ENCODE measurements at regions not wholly inside any gene's neighbourhood (a gene's known extent, or its start where the extent isn't known, plus 50 kb on each side); places are given as distances from the start of the nearest gene placed in this dataset.

DNA sequence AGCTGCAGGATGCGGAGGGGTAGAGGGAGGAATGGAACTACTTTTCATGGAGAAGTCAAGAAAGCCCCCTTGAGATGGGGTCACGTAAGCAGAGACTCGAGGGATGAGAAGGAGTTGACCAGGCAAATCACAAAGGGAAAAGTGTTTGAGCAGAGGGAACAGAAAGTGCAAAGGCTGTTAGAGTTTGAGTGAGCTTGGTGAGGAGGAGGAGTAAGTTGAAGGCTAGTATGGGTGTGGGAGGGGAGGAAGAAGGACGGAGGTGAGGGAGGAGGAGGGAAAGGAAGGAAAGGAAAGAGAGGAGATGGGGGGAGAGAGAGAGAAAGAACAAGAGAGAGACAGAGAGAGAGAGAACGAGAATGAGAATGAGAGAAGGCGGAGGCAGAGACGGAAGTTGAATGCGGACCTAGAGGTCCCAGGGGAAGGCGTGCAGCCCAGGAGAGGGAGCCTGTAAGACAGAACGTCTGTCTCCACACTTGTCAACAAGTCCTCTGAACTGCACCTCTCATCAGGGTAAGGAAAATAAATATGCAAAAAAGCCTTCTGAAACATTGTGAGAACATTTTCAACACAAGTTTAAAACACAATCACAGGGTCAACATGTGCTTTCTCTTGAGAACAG lies 279.8 kb upstream of the EEF2KMT start:
- no peak for DNase-seq

DNA sequence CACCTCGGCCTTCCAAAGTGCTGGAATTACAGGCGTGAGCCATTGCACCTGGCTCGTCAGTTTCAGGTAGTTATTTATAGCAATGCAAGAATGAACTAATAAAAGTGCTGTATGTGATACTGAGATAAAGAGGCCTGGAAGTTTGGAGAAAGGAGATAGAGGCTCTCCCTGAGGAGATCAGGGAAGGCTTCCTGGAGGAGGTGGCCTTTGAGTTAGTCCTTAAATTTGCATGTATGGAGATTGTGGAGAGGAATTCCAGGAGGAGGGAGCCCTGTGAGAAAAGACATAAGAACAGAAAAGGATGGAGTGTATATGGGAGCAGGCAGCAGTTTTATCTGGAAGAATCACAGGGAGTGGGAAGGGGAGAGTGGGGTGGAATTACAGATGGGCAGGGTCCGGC lies 276.6 kb upstream of the EEF2KMT start:
- no peak for DNase-seq

DNA sequence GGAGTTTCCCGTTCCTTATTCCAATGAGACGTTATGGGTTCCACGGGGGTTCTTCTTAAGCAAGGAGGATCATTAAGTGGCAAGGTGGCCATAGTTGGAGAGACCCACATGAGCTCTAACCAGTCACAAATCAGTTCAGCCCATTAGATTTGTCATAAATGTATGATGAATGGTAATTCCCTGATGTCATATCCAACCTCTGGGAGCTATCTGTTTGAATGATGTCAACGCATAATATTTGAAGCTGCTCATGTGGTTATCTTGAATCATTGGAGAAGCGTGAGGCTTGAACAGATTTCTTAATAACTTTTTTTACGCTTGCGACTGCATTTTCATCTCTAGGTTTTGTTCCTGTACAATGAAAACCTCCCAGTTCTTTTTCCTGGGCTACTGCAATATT lies 270.4 kb upstream of the EEF2KMT start:
- no peak for DNase-seq

DNA sequence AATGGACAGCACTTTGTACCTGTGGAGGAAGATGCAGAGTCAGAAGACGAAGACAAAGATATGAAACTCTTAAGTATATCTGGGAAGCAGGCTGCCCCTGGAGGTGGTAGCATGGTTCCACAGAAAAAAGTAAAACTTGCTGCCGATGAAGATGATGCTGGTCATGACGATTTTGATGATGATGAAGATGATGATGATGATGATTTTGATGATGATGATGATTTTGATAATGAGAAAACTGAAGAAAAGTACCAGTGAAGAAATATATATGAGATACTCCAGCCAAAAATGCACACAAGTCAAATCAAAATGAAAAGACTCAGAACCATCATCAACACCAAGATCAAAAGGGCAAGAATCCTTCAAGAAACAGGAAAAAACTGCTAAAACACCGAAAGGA lies 268.5 kb upstream of the EEF2KMT start:
- DNase-seq = no peak

DNA sequence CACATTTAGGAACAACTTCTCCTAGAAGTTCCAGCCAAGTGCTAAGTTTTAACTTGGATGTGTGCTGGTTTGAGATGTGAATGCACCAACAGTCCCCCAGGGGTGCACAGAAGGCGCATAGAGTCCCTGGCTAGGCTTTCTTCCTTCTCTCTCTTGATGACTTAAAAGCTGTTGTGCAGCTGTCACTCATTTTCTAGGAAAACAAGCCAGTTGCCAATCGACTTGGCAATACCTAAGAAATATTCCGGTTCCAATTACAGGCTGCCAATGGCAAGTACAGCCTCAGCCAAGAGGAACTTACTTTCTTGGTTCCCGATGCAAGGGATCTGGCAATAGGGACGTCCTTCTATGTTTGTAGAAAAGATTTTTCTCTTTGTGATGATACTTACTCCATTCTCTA lies 266.6 kb upstream of the EEF2KMT start:
- DNase-seq = no peak

DNA sequence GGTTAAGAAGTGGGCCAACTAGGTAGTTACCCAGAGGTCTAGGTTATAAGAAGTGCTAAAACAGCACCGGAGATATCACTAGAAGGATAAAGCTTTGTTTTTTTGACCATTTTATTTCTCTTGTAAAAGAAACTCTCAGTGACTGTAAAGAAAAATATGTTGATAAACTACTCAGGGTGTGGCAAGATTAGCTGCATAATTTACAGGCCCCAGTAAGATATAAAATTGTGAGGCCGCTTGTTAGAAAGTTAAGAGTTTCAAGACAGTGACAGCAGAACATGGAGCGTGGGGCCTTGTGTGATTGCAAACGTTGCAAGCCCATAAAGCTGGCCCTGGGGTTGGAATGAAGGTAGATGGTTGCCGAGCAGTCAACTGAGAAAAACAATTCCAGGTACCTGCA lies 263.7 kb upstream of the EEF2KMT start:
- DNase-seq = no peak

DNA sequence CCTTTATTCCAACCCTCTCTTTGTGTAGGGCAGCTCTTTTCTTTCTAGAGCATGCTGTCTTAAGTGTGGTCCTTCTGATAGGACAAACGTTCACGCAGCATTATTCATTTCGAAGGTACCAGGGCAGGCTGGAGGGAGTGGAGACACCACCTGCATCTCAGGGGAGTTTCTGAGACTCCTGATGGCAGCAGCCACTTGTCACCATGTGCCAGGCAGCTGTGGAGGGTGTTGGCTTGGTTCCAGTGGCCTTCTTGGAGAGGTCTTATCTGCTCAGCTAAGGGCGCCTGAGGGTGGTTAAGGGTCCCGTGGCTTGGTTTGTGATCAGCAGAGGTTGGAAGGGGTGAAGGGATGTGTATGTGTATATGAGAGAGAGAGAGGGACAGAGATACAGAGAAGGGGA lies 257.1 kb upstream of the EEF2KMT start:
- DNase-seq = no peak

DNA sequence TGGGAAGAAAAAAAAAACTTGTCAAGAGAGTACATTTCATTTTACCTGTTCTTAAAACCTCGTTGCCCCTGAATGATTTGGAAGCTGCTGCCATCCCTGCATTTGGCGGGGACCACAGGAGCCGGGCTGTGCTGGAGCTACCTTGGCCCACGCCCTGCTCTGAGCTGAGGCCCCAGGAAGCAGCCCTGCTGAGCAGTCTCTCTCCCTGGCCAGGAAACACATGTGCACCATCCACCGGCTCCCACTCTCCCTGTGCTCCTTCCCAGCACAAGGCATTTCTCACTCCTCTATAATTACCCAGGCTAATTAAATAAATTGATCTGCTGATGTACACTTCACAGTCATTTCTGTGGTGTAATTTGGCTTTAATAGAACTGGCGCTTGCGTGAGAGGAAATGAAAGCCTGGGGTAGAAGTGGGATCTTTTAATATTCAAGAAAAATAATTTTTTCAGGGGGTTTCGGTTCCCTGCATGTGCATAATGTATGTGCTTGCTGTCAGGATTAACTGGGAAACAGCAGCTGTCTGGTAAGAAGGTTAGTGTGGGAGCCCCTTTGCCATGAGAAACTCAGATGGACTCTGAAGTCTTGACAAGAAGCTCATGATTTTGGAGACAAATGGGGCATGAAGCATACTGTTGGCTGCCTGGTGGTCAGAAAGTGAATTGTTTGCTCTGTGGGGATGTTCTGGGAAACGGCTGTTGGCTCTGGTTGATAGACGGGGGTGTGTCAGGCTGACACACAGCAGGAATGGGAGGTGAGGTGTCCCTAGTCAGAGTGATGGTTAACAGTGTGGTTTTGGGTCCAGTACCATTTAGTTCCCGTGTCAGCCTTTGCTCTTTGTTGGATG lies 252.3 kb upstream of the EEF2KMT start:
- no peak for DNase-seq

DNA sequence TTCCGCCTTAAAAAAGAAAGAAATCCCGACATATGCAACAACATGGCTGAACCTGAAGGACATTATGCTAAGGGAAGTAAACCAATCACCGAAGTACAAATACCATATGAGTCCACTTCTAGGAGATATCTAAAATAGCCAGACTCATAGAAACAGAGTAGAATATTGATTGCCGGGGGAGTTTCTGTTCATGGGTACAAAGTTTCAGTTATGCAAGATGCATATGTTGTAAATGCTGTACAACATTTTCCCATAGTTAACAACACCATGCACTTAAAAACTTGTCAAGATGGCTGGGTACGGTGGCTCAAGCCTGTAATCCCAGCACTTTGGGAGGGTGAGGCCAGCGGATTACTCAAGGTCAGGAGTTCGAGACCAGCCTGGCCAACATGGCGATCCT lies 251.5 kb upstream of the EEF2KMT start:
- DNase-seq = no peak

DNA sequence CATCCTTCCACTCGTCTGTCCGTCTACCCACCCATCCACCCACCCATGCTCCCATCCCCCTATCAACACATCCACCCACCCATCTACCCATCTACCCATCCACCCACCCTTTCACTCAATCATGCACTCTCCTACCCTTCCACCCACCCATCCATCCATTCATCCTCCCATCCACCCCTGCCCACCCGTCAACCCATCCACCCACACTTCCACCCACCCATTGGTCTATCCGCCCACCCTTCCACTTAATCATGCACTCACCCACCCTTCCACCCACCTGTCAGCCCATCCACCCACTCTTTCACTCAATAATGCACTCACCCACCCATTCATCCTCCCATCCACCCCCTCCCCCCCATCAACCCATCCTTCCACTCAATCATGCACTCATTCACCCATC lies 250.0 kb upstream of the EEF2KMT start:
- no peak for DNase-seq

DNA sequence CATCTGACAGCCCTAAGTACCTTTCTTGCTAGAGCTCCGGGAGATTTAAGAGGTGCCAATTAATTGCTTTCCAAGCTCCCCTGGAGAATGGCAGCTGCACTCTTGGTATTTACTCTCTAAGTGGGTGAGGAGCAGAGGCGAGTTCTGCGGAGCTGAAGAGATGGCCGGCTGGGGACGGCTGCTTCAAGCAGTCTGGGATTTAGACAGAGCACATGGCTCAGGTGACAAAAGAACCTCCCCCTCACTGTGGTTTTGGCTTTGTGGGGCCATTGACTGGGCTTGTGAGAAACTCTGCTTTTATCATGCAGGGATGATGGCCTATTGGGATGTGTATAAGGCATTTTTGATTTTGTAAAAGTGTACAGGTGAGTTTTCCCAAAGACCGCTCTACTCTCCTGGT lies 239.3 kb upstream of the EEF2KMT start:
- DNase-seq = no peak

DNA sequence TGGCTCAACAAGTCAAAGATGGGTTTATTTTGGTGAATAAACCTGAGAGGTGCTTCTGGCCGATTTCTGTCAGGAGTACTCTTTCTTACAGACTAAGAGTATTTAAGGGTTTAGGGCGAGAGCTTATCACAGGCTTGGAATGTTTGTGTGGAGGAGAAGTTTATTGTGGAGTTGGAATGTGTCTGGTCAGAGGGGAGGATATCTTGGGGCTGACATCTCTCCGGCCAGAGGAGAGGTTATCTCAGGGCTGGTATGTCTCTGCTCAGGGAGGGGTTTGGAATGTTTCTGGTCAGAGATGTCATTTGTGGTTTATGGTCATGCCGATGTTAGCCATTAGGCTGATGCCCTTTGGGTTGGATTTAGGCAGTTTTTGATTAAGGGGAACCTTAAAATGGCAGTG lies 236.4 kb upstream of the EEF2KMT start:
- DNase-seq = no peak

DNA sequence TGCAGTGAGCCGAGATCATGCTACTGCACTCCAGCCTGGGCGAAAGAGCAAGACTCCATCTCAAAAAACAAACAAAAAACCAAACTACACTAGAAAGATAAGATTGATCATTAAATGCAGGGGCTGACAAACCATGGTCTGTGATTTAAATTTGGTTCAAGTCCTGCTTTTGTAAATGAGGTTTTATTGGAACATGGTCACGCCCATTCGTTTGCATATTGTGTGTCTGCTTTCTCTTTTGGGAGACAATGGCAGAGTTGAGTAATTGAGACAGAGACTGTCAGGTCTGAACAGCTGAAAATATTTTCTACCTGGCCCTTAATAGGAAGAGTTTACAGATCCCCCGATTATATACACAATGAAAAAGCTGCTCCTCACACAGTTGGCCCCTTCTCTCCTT lies 235.5 kb upstream of the EEF2KMT start:
- no peak for DNase-seq

DNA sequence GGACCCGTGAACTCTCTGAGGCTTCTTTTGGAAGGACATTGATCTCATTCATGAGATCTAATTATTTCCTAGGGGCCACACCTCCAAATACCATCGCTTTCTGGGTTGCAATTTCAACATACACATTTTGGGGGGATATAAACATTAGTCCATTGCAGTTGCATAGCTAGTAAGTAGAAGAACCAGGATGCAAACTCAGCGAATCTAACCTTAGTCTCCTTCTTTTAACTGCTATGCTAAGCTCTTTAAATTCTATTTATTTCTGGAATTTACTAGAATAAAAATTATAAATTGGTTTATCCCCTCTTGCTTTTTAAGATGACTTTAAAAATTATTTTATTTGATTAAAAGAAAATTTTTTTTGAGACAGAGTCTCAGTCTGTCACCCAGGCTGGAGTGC lies 232.5 kb upstream of the EEF2KMT start:
- no peak for DNase-seq

DNA sequence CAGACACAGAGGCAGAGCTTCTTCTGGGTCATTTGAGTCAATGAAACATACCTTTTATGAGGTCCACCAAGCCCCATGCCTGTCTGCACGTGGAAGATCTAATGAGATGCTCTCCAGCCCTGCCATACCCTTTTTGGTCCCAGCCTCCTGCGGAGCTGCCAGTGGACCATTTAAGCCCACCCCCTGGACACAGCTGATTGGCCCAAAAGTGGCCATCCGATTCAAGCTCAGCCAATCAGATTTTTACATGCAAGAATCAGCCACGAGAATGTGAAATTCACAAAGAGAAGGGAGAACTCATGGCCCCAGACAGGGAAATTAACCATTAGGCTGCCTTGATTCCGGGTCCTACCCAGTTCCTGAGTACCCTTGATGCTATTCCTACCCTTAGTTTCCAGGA lies 231.0 kb upstream of the EEF2KMT start:
- DNase-seq = no peak

DNA sequence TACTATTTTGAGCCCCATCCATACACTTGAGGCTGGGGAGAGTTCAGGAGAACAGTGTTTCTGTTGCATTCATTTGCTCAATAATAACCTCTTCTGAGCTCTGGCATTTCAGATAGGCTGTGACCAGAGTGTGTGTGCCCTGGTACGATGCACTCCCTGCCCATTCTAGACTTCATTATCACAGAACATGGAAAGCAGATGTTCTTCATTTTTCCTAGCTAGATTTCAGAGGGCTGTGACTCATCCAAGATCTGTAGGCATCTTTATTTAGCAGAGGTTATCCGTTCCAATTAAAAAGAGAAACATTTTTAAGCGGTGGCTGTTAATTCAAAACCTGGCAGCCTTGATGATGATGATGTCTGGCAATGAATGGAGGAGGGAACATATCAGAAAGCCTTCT lies 228.8 kb upstream of the EEF2KMT start:
- DNase-seq = no peak

DNA sequence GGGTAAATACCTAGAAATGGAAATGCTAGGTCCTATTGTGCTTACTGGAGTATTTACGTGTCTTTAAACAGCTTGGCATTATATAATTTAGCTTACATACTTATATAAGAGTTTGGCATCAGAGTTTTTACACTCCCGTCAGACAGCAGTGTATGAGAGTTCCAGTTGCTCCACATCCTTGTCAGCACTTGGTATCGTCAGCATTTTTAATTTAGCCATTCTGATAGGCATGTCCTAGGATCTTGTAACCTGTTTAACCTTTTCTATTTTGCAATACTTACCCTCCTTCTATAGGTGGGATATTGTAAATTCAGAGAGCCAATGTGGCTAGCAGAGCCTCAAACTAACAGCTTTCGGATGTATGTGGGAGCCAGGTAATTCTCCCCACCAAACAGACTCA lies 228.3 kb upstream of the EEF2KMT start:
- no peak for DNase-seq

DNA sequence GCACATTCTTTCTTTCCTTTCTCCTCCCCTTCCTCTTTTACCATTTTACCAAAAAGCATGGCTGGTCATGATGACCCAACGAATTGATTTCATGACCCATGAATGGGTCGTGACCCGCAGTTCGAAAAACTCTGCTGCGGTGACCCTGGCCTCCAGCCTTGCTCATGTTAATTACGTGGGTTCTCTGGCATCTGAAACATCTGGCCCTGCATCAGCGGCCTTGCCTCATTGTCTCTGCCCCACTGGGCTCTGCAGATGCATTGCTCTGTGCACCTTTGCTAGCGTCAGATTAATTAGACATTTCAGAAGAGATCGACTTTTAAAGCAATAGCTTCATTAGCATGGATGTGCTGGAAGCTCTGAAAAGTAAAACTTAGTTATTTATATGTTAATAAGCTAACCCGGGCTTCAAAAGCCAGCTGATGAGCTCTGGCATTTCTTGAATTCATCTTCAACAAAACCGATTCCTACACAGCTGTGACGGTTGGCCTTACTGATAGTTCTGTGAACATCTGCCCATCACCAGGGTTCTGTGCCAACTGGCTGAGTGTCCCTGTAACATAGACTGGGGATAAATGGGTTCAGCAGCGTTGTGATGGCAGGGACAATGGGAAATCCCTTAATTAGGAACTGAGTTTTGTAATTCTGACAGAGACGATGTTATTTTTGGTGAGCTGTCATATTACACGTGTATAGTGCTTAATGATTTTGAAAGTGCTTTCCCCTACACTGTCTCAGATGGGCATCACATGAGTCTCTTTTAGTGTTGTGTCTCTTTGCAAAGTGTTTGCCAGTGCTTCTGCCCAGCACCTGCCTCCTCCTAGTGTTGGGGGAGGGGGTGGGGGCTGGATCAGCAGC lies 225.9 kb upstream of the EEF2KMT start:
- no peak for DNase-seq

DNA sequence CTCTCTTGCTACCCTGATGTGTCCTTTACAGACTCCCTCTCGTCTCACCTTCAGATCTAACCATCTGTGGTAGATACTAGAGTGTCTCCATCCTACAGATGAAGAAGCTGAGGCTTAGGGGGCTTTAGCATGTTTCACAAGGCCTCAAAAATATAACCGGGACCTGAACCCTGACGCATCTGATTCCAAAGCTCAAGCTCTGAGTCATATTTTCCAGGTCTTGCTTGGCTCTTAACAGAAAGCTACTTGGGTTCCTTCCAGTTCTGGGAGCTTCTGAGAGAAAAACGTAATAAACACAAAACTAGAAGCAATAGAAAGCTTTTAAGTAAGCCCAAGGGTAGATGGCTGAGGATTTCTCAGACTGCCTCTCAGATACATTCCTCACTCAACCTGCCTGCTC lies 224.3 kb upstream of the EEF2KMT start:
- no peak for DNase-seq

DNA sequence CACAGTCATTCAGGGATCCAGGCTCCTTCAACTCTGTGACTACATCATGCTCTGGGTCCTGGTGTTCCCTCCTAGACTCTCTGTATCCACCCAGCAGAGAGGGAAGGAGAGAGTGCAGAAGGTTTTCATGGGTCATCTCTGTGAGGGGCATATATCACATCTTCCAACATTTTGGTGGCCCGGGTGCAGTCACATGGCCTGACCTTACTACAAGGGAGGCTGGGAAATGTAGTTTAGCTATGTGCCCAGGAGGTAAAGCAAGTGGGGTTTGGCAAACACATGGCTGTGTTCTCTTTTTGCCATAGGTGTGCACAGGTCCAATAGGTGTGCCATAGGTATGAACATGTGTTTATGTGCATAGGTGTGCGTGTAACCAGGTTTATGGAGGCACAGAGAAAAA lies 222.2 kb upstream of the EEF2KMT start:
- DNase-seq = no peak

DNA sequence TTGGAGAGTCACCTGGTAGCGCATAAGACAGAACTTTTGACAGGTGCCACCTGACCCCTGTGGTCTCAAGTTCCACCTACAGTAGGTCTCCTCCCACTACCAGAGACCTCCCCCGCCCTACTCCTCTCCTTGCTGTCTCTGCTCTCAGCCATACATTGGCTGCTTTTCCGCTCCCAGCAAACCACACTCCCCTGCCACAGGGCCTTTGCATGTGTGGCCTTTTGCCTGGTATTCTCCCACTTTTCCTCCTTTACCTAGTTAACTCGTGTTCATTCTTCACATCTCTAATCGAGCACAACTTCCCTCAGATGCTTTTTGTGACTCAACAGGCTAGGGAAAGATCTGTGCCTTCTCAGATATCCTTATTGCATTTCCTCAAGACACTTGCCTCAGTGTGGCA lies 218.3 kb upstream of the EEF2KMT start:
- DNase-seq = no peak

DNA sequence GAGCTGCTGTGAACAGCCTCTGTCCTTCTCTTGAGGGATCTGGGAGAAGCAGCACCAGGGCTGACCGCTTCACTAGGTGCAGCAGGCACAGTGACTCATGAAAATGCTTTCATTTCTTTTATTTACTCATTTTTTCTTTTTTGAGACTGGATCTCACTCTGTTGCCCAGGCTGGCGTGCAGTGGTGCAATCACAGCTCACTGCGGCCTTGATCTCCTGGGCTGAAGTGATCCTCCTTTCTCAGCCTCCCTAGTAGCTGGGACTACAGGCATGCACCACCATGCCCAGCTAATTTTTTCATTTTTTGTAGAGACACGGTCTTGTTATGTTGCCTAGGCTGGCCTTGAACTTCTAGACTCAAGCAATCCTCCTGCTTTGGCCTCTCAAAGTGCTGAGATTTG lies 216.8 kb upstream of the EEF2KMT start:
- DNase-seq = no peak

DNA sequence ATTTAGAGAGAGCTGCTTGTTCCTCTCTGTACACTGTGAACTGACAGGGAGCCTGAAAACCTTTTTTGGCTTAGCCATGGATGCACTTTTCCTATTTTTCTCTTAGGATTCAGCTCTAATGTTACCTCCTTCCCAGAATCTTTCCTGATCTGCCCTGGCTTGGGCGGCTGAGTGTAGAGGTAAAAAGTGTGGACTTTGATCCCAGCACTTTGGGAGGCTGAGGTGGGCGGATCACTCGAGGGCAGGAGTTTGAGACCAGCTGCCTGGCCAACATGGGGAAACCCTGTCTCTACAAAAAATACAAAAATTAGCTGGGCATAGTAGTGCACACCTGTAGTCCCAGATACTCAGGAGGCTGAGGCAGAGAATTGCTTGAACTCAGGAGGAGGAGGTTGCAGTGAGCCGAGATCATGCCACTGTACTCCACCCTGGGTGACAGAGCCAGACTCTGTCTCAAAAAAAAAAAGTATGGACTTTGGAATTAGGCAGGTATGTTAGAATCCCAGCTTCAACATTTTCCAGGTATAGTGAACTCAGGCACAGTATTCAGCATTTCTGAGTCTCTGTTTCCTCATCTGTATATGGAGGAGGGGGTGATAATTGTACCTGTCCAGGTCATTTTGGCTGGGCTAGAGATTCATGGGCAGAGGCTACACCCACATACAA lies 212.5 kb upstream of the EEF2KMT start:
- no peak for DNase-seq
